IMR-90 (cell line): ENCODE measurements at regions not wholly inside any gene's neighbourhood (a gene's known extent, or its start where the extent isn't known, plus 50 kb on each side); places are given as distances from the start of the nearest gene placed in this dataset.

ENCODE experiments used
- BHLHE40 ChIP-seq: fragments of 150-350 bp; IDR thresholded peaks from 2 replicates; pipeline ENCODE4 v1.6.1; 2016; ENCODE audit warnings: mild to moderate bottlenecking, low read depth, low read length
- CEBPB ChIP-seq: IDR thresholded peaks from 2 replicates; pipeline ENCODE4 v1.6.1; 2012; ENCODE audit warnings: low read depth, low read length, improper control_type of control experiment
- CTCF ChIP-seq: conservative IDR thresholded peaks from 2 replicates; pipeline ENCODE4 v1.5.1; 2012; ENCODE audit warnings: mild to moderate bottlenecking, low read depth, low read length, improper control_type of control experiment
- FOS ChIP-seq: fragments of 150-350 bp; IDR thresholded peaks from 2 replicates; pipeline ENCODE4 v1.6.1; 2016; ENCODE audit warnings: low read depth, low read length
- POLR2A ChIP-seq: IDR thresholded peaks from 2 replicates; pipeline ENCODE4 v1.6.1; 2012; ENCODE audit warnings: mild to moderate bottlenecking, low read depth, low read length
- RAD21 ChIP-seq: IDR thresholded peaks from 2 replicates; pipeline ENCODE4 v1.6.1; 2012; ENCODE audit warnings: low read length, improper control_type of control experiment
- RFX5 ChIP-seq: IDR thresholded peaks from 2 replicates; pipeline ENCODE4 v1.8.0; 2012; ENCODE audit warnings: low read depth, mild to moderate bottlenecking, low read length, moderate library complexity

- no peak for TF ChIP-seq BHLHE40
- TF ChIP-seq CTCF = no peak
- no peak for TF ChIP-seq RFX5
- no peak for TF ChIP-seq CEBPB
- no peak for TF ChIP-seq POLR2A
- TF ChIP-seq FOS = no peak
- TF ChIP-seq RAD21 = no peak
These were observed 279.9 kb upstream of the CITED2 start for GRCh38 chr6:139654309-139654708.
